Gastroesophageal sphincter (tissue), 4 donors: ENCODE measurements at regions not wholly inside any gene's neighbourhood (a gene's known extent, or its start where the extent isn't known, plus 50 kb on each side); places are given as distances from the start of the nearest gene placed in this dataset.
A peak's percentile ranks its signal among the peaks of the same experiment; 100 is the strongest.
"Not testable (repeated sequence)": the region's sequence is repeated elsewhere in the genome, so short reads cannot be mapped to it uniquely, and the experiment has no call there.

Experiments
- ATAC-seq: fragments of 150-250 bp; one replicate; pipeline ENCODE4 v1.9.1; 2016; ENCODE audit warnings: mild to moderate bottlenecking, moderate library complexity
- H3K27ac ChIP-seq, 4 donors: fragments of 200-600 bp; sonication (generic) in 3 of 4; 1 replicate in 3 of 4; 2 replicates in 1 of 4; pipeline ENCODE4 v1.5.1; 2016 to 2019
- H3K27me3 ChIP-seq: fragments of 200-600 bp; sonication (generic); one replicate; pipeline ENCODE4 v1.5.1; 2019
- H3K36me3 ChIP-seq, 2 donors: fragments of 200-600 bp; sonication (generic); one replicate each; pipeline ENCODE4 v1.5.1; 2019; ENCODE audit warnings: control low read depth in 1 of 2
- H3K4me1 ChIP-seq, 3 donors: fragments of 200-600 bp; sonication (generic); 1 replicate in 2 of 3; 2 replicates in 1 of 3; pipeline ENCODE4 v1.5.1; 2016 to 2019; ENCODE audit warnings: control low read depth in 2 of 3
- H3K4me3 ChIP-seq, 2 donors: fragments of 200-600 bp; sonication (generic); one replicate each; pipeline ENCODE4 v1.5.1; 2019; ENCODE audit warnings: mild to moderate bottlenecking in 1 of 2, moderate library complexity in 1 of 2
- H3K9me3 ChIP-seq, 3 donors: fragments of 200-600 bp; sonication (generic); one replicate each; pipeline ENCODE4 v1.5.1; 2017 to 2019; ENCODE audit warnings: control low read depth in 2 of 3
- CTCF ChIP-seq, 4 experiments: fragments of 200-600 bp in 2 of 4; fragments of 450-650 bp in 2 of 4; sonication (generic) in 1 of 4; IDR thresholded peaks; one replicate each; pipeline ENCODE4 v1.5.1; 2017 to 2019; ENCODE audit warnings: antibody characterized with exemption in 4 of 4, mild to moderate bottlenecking in 2 of 4, moderate library complexity in 2 of 4
- EP300 ChIP-seq: sonication (generic); formaldehyde crosslinking; IDR thresholded peaks from one replicate; pipeline ENCODE4 v1.6.1; 2017; ENCODE audit warnings: antibody characterized with exemption, mild to moderate bottlenecking
- POLR2A ChIP-seq, 2 donors: fragments of 450-650 bp; IDR thresholded peaks; one replicate each; pipeline ENCODE4 v1.6.1; 2017; ENCODE audit warnings: antibody characterized with exemption in 2 of 2, mild to moderate bottlenecking in 2 of 2, moderate library complexity in 1 of 2
- POLR2AphosphoS5 ChIP-seq: sonication (generic); formaldehyde crosslinking; IDR thresholded peaks from one replicate; pipeline ENCODE4 v1.6.1; 2017; ENCODE audit warnings: antibody characterized with exemption
- WGBS, 2 donors: methylation state at CpG; one replicate each; pipeline ENCODE4 v1.1.5; 2018; ENCODE audit warnings: low coverage in 1 of 2; 5-methylcytosine and 5-hydroxymethylcytosine counted together

GRCh38 chr5:71929003-71929402, 178.3 kb upstream of the MAP1B start:
- no peak for ATAC-seq
- peaks cover 0 to 9% (median 0%) of the 10 kb centered on the region in 3 donors for H3K9me3 ChIP-seq
- no peaks in the 10 kb centered on the region for H3K36me3 ChIP-seq
- WGBS, 2 donors: 88 to 90% methylated on average over 2 to 3 of the region's 3 CpGs
- H3K27ac ChIP-seq: no peak overlapping the region
- H3K4me3 ChIP-seq: no peak overlapping the region
- H3K27me3 ChIP-seq: no peaks in the 10 kb centered on the region
- TF ChIP-seq EP300: no peak
- TF ChIP-seq CTCF (IDR thresholded peaks at IDR 0.05): no peak
- no peak for TF ChIP-seq POLR2A (IDR thresholded peaks at IDR 0.05)
- H3K4me1 ChIP-seq: peaks cover 24 to 44% (median 27%) of the 10 kb centered on the region in 3 donors

GRCh38 chr5:71930554-71930953, 176.7 kb upstream of the MAP1B start:
- not testable (repeated sequence) for H3K4me3 ChIP-seq, H3K36me3 ChIP-seq, ATAC-seq, H3K27me3 ChIP-seq, H3K9me3 ChIP-seq, H3K27ac ChIP-seq
- peaks cover 9 to 29% (median 17%) of the 10 kb centered on the region in 3 donors for H3K4me1 ChIP-seq

GRCh38 chr5:71932131-71932654, 175.1 kb upstream of the MAP1B start:
- TF ChIP-seq CTCF (IDR thresholded peaks at IDR 0.05) (no peak), EP300 (no peak), POLR2AphosphoS5 (no peak), POLR2A (IDR thresholded peaks at IDR 0.05) (no peak)
- WGBS, 2 donors: 0% methylated on average over 1 of the region's 1 CpG; no CpG with 5 or more reads in 1 of the 2 donors
- Histone ChIP-seq H3K27ac (peak overlapping the region; percentile 29 to 84 (median 72)), H3K4me1 (peaks cover 4 to 20% (median 17%) of the 10 kb centered on the region in 3 donors), H3K9me3 (peaks cover 0 to 6% (median 0%) of the 10 kb centered on the region in 3 donors), H3K36me3 (no peaks in the 10 kb centered on the region), H3K4me3 (no peak overlapping the region), H3K27me3 (no peaks in the 10 kb centered on the region)
- ATAC-seq: peak; percentile 52

GRCh38 chr5:71932655-71933338, 174.5 kb upstream of the MAP1B start:
- no peak overlapping the region for H3K4me3 ChIP-seq
- TF ChIP-seq EP300 (no peak), POLR2A (IDR thresholded peaks at IDR 0.05) (no peak), CTCF (IDR thresholded peaks at IDR 0.05) (peak in 2 of 4 experiments; percentile 10 to 24), POLR2AphosphoS5 (peak; percentile 46)
- ATAC-seq: peak; percentile 72
- no peaks in the 10 kb centered on the region for H3K36me3 ChIP-seq
- H3K9me3 ChIP-seq: peaks cover 0 to under 1% (median 0%) of the 10 kb centered on the region in 3 donors
- H3K27ac ChIP-seq: peak overlapping the region; percentile 29 to 84 (median 72)
- H3K27me3 ChIP-seq: no peaks in the 10 kb centered on the region
- H3K4me1 ChIP-seq: peaks cover 4 to 20% (median 17%) of the 10 kb centered on the region in 3 donors
- 30 to 31% methylated on average over 2 of the region's 8 CpGs for WGBS, 2 donors

GRCh38 chr5:71934322-71934721, 173.0 kb upstream of the MAP1B start:
- WGBS, 2 donors: 67 to 100% methylated on average over 1 of the region's 1 CpG
- Histone ChIP-seq H3K36me3 (no peaks in the 10 kb centered on the region), H3K27ac (no peak overlapping the region), H3K4me3 (no peak overlapping the region), H3K4me1 (peaks cover 4 to 27% (median 17%) of the 10 kb centered on the region in 3 donors), H3K9me3 (no peaks in the 10 kb centered on the region), H3K27me3 (no peaks in the 10 kb centered on the region)
- ATAC-seq: no peak
- TF ChIP-seq EP300 (no peak), POLR2AphosphoS5 (no peak), POLR2A (IDR thresholded peaks at IDR 0.05) (no peak), CTCF (IDR thresholded peaks at IDR 0.05) (no peak)
